ENCODE measurements at regions not wholly inside any gene's neighbourhood (a gene's known extent, or its start where the extent isn't known, plus 50 kb on each side); places are given as distances from the start of the nearest gene placed in this dataset.
"Not testable (repeated sequence)": the region's sequence is repeated elsewhere in the genome, so short reads cannot be mapped to it uniquely, and the experiment has no call there.

- Histone ChIP-seq H3K27ac (ENCODE audit: low read depth, low read length, severe bottlenecking) (no peak overlapping the region), H3K9me3 (ENCODE audit: control insufficient read depth, low read length) (peaks cover 23% of the 10 kb centered on the region), H3K4me1 (ENCODE audit: control insufficient read depth, insufficient read depth, low read length, poor library complexity, severe bottlenecking) (no peaks in the 10 kb centered on the region), H3K36me3 (ENCODE audit: control insufficient read depth, insufficient read depth, low read length) (no peaks in the 10 kb centered on the region), H3K4me3 (ENCODE audit: extremely low read depth, insufficient read depth, low read length, poor library complexity, severe bottlenecking) (no peak overlapping the region)
- WGBS, 2 experiments (ENCODE audit: insufficient coverage in 2 of 2): 60 to 70% methylated on average over 1 to 2 of the region's 3 CpGs
These were observed 161.3 kb downstream of the THBS2 start for GRCh38 chr6:169092375-169092774.

DNA sequence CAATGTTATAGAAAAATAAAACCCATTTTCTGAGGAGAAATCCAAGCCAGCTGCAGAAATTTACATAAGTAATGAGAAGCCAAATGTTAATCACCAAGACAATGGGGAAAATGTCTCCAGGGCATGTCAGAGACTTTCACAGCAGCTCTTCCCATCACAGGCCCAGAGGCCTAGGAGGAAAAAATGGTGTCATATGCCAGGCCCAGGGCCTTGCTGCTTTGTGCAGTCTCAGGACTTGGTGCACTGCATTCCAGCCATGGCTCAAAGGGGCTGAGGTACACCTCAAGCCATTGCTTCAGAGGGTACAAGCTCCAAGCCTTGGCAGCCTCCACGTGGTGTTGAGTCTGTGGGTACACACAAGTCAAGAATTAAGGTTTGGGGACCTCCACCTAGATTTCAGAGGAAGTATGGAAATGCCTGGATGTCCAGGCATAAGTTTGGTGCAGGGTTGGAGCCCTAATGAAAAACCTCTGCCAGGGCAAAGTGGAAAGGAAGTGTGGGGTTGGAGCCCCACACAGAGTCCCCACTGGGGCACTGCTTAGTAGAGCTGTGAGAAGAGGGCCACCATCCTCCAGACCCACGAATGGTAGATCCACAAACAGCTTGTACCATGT, 163.0 kb downstream of the THBS2 start:
- not testable (repeated sequence) for H3K27ac ChIP-seq (ENCODE audit: low read depth, low read length, severe bottlenecking); H3K4me3 ChIP-seq (ENCODE audit: extremely low read depth, insufficient read depth, low read length, poor library complexity, severe bottlenecking); H3K4me1 ChIP-seq (ENCODE audit: control insufficient read depth, insufficient read depth, low read length, poor library complexity, severe bottlenecking); H3K36me3 ChIP-seq (ENCODE audit: control insufficient read depth, insufficient read depth, low read length)
- WGBS, 2 experiments (ENCODE audit: insufficient coverage in 2 of 2): 69 to 76% methylated on average over 2 of the region's 2 CpGs
- H3K9me3 ChIP-seq (ENCODE audit: control insufficient read depth, low read length): peaks cover 23% of the 10 kb centered on the region

DNA sequence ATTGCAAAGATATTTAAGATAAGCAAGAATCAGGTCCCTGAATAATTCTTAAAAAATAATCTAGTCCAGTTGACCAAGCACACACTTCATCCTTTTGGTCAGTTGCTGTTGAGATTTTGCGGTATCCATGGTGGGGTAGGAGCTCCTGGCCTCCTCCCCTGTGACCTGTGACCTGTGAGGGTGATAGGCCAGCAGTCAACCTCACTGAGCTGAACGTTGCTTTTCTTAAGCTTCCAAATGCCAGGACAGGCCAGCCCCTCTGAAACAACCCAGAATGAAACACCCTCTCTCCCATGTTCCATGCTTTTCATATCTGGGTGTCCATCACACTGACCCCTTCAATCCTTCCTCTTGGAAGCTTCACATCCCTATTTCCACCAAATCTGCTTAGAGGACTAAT, 164.9 kb downstream of the THBS2 start:
- H3K9me3 ChIP-seq (ENCODE audit: control insufficient read depth, low read length): peaks cover 20% of the 10 kb centered on the region
- no peak overlapping the region for H3K4me3 ChIP-seq (ENCODE audit: extremely low read depth, insufficient read depth, low read length, poor library complexity, severe bottlenecking)
- WGBS, 2 experiments (ENCODE audit: insufficient coverage in 2 of 2): 72 to 80% methylated on average over 2 of the region's 2 CpGs
- H3K27ac ChIP-seq (ENCODE audit: low read depth, low read length, severe bottlenecking): no peak overlapping the region
- H3K4me1 ChIP-seq (ENCODE audit: control insufficient read depth, insufficient read depth, low read length, poor library complexity, severe bottlenecking): no peaks in the 10 kb centered on the region
- no peaks in the 10 kb centered on the region for H3K36me3 ChIP-seq (ENCODE audit: control insufficient read depth, insufficient read depth, low read length)

DNA sequence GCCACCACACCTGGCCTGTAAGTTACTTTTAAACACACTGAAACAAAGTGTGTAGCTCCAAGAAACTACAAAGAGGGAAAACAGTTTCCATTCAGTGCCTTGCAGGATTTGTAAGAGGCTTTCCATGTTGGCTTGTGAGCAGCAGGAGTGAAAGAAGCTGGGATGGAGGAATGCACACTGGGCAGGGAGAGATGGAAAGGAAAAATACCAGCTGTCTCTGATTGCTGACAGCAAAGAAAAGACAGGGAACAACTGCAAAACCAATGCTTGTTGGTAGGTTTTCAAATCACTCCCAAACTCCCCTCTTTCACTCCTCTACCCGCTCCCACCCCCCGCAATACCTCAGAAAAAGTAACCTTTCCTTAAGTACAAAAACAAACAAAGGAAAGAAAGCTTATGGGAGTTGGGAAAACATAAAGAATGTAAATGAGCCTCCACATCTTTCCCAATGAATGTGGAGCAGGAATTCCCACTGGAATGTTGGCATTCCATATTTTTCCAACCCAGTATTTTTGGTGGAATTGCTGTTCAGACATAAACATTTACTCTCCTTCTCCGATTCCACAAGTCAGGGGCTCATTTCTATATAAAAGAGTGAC, 166.1 kb downstream of the THBS2 start:
- Histone ChIP-seq H3K36me3 (ENCODE audit: control insufficient read depth, insufficient read depth, low read length) (no peaks in the 10 kb centered on the region), H3K4me1 (ENCODE audit: control insufficient read depth, insufficient read depth, low read length, poor library complexity, severe bottlenecking) (no peaks in the 10 kb centered on the region), H3K9me3 (ENCODE audit: control insufficient read depth, low read length) (peaks cover 20% of the 10 kb centered on the region), H3K27ac (ENCODE audit: low read depth, low read length, severe bottlenecking) (no peak overlapping the region), H3K4me3 (ENCODE audit: extremely low read depth, insufficient read depth, low read length, poor library complexity, severe bottlenecking) (no peak overlapping the region)
- WGBS, 2 experiments (ENCODE audit: insufficient coverage in 2 of 2): no CpG with 5 or more reads among the region's 3 CpGs

GRCh38 chr6:169086616-169087015, 167.0 kb downstream of the THBS2 start:
- not testable (repeated sequence) for H3K27ac ChIP-seq (ENCODE audit: low read depth, low read length, severe bottlenecking); H3K4me3 ChIP-seq (ENCODE audit: extremely low read depth, insufficient read depth, low read length, poor library complexity, severe bottlenecking); H3K4me1 ChIP-seq (ENCODE audit: control insufficient read depth, insufficient read depth, low read length, poor library complexity, severe bottlenecking); H3K36me3 ChIP-seq (ENCODE audit: control insufficient read depth, insufficient read depth, low read length)
- peaks cover 16% of the 10 kb centered on the region for H3K9me3 ChIP-seq (ENCODE audit: control insufficient read depth, low read length)
- 88 to 95% methylated on average over 4 to 5 of the region's 6 CpGs for WGBS, 2 experiments (ENCODE audit: insufficient coverage in 2 of 2)

GRCh38 chr6:169086020-169086419, 167.6 kb downstream of the THBS2 start:
- WGBS, 2 experiments (ENCODE audit: insufficient coverage in 2 of 2): 88 to 92% methylated on average over 7 to 8 of the region's 10 CpGs

GRCh38 chr6:169085466-169085865, 168.2 kb downstream of the THBS2 start:
- Histone ChIP-seq H3K9me3 (ENCODE audit: control insufficient read depth, low read length) (peaks cover 5% of the 10 kb centered on the region), H3K4me1 (ENCODE audit: control insufficient read depth, insufficient read depth, low read length, poor library complexity, severe bottlenecking) (no peaks in the 10 kb centered on the region), H3K27ac (ENCODE audit: low read depth, low read length, severe bottlenecking) (no peak overlapping the region), H3K36me3 (ENCODE audit: control insufficient read depth, insufficient read depth, low read length) (no peaks in the 10 kb centered on the region), H3K4me3 (ENCODE audit: extremely low read depth, insufficient read depth, low read length, poor library complexity, severe bottlenecking) (no peak overlapping the region)
- WGBS, 2 experiments (ENCODE audit: insufficient coverage in 2 of 2): 86 to 98% methylated on average over 4 to 6 of the region's 6 CpGs

More at GRCh38 chr6:169086020-169086419, 167.6 kb downstream of the THBS2 start:
- no peak overlapping the region for H3K27ac ChIP-seq (ENCODE audit: low read depth, low read length, severe bottlenecking)
- no peaks in the 10 kb centered on the region for H3K4me1 ChIP-seq (ENCODE audit: control insufficient read depth, insufficient read depth, low read length, poor library complexity, severe bottlenecking)
- H3K36me3 ChIP-seq (ENCODE audit: control insufficient read depth, insufficient read depth, low read length): no peaks in the 10 kb centered on the region
- no peak overlapping the region for H3K4me3 ChIP-seq (ENCODE audit: extremely low read depth, insufficient read depth, low read length, poor library complexity, severe bottlenecking)
- H3K9me3 ChIP-seq (ENCODE audit: control insufficient read depth, low read length): peaks cover 11% of the 10 kb centered on the region

- not testable (repeated sequence) for H3K27ac ChIP-seq (ENCODE audit: low read depth, low read length, severe bottlenecking); H3K36me3 ChIP-seq (ENCODE audit: control insufficient read depth, insufficient read depth, low read length); H3K4me1 ChIP-seq (ENCODE audit: control insufficient read depth, insufficient read depth, low read length, poor library complexity, severe bottlenecking); H3K9me3 ChIP-seq (ENCODE audit: control insufficient read depth, low read length); H3K4me3 ChIP-seq (ENCODE audit: extremely low read depth, insufficient read depth, low read length, poor library complexity, severe bottlenecking)
- WGBS, 2 experiments (ENCODE audit: insufficient coverage in 2 of 2): 95 to 99% methylated on average over 10 to 11 of the region's 13 CpGs
These were observed 169.1 kb downstream of the THBS2 start for GRCh38 chr6:169084557-169084956.

GRCh38 chr6:169084067-169084466, 169.6 kb downstream of the THBS2 start:
- H3K27ac ChIP-seq (ENCODE audit: low read depth, low read length, severe bottlenecking): no peak overlapping the region
- H3K9me3 ChIP-seq (ENCODE audit: control insufficient read depth, low read length): peaks cover 3% of the 10 kb centered on the region
- 76 to 93% methylated on average over 6 to 10 of the region's 10 CpGs for WGBS, 2 experiments (ENCODE audit: insufficient coverage in 2 of 2)
- H3K4me3 ChIP-seq (ENCODE audit: extremely low read depth, insufficient read depth, low read length, poor library complexity, severe bottlenecking): no peak overlapping the region
- H3K36me3 ChIP-seq (ENCODE audit: control insufficient read depth, insufficient read depth, low read length): no peaks in the 10 kb centered on the region
- H3K4me1 ChIP-seq (ENCODE audit: control insufficient read depth, insufficient read depth, low read length, poor library complexity, severe bottlenecking): no peaks in the 10 kb centered on the region

GRCh38 chr6:169083508-169083874, 170.2 kb downstream of the THBS2 start:
- 88% methylated on average over 1 of the region's 3 CpGs; no CpG with 5 or more reads in 1 of the 2 experiments for WGBS, 2 experiments (ENCODE audit: insufficient coverage in 2 of 2)
- Histone ChIP-seq H3K36me3 (ENCODE audit: control insufficient read depth, insufficient read depth, low read length) (no peaks in the 10 kb centered on the region), H3K4me1 (ENCODE audit: control insufficient read depth, insufficient read depth, low read length, poor library complexity, severe bottlenecking) (no peaks in the 10 kb centered on the region), H3K4me3 (ENCODE audit: extremely low read depth, insufficient read depth, low read length, poor library complexity, severe bottlenecking) (no peak overlapping the region), H3K9me3 (ENCODE audit: control insufficient read depth, low read length) (no peaks in the 10 kb centered on the region), H3K27ac (ENCODE audit: low read depth, low read length, severe bottlenecking) (no peak overlapping the region)

DNA sequence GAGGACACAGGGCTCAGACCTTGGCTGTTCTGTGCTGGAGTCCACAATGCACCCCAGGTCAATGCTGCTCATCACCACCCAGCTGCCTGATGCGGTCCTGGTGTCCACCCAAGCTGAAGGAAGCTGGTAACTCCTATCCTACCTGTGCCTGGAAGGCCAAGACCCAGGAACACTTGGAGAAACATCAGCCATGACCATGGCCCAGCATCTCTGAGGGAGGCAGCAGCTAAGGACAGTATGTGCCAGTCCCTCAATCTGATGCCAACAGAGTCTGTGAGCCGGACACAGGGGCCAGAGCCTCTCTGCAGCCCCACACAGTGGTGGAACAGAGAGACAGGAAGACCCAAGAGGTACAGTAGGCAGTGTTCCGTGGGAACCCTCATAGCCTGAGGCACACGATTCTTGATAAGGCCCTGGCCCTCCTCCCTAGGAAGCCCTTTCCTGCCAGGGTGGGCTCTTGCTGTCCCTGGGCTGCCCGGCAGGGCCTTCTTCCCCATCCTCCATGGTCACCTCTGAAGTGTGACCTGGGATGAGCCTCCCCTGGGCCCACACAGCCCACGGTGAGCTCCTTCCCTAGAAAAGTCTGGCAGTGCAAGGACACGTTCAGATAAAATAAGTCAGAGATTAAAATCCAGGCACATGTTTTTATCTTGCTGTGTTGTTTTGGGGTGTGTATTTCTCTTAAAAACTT, 170.7 kb downstream of the THBS2 start:
- Histone ChIP-seq H3K27ac (ENCODE audit: low read depth, low read length, severe bottlenecking) (no peak overlapping the region), H3K9me3 (ENCODE audit: control insufficient read depth, low read length) (no peaks in the 10 kb centered on the region), H3K36me3 (ENCODE audit: control insufficient read depth, insufficient read depth, low read length) (no peaks in the 10 kb centered on the region), H3K4me1 (ENCODE audit: control insufficient read depth, insufficient read depth, low read length, poor library complexity, severe bottlenecking) (no peaks in the 10 kb centered on the region), H3K4me3 (ENCODE audit: extremely low read depth, insufficient read depth, low read length, poor library complexity, severe bottlenecking) (no peak overlapping the region)
- 91 to 97% methylated on average over 4 of the region's 7 CpGs for WGBS, 2 experiments (ENCODE audit: insufficient coverage in 2 of 2)

Data from mesodermal cell (in vitro differentiated cells).